Caco-2 (cell line): ENCODE measurements at regions not wholly inside any gene's neighbourhood (a gene's known extent, or its start where the extent isn't known, plus 50 kb on each side); places are given as distances from the start of the nearest gene placed in this dataset.

Source experiments
- BruUV-seq: library from RNA; stranded (reverse); fragments of 400-500 nt; replicated peaks from 2 replicates; lab custom pipeline; 2021; lab: Mats Ljungman, UMichigan
- CTCF ChIA-PET: fragments of 300-600 bp; sonication (Branson Sonifier 250); formaldehyde crosslinking; loops from one replicate; lab custom pipeline; 2022; ENCODE audit warnings: antibody characterized with exemption; lab: Charles Lee
- POLR2A ChIA-PET: fragments of 300-600 bp; sonication (Branson Sonifier 250); formaldehyde crosslinking; loops from one replicate; lab custom pipeline; 2022; ENCODE audit warnings: antibody characterized with exemption; lab: Charles Lee
- DNase-seq, 2 experiments: peaks; one replicate each; pipeline versions ENCODE4 v3.0.0 to v3.0.0-alpha.2; 2020 to 2022
- H3K27me3 ChIP-seq: replicated peaks from 2 replicates; pipeline ENCODE4 v1.6.0; 2011; ENCODE audit warnings: low read length; ENCODE audit not compliant: control insufficient read depth, insufficient read depth
- H3K36me3 ChIP-seq: 2 replicates; pipeline ENCODE4 v1.5.1; 2011; ENCODE audit warnings: low read length; ENCODE audit not compliant: control insufficient read depth, insufficient read depth
- H3K4me1 ChIP-seq: fragments of 250-450 bp; sonication (Bioruptor Pico); 2 replicates; pipeline ENCODE4 v1.5.1; 2020; ENCODE audit warnings: mild to moderate bottlenecking
- H3K4me3 ChIP-seq: 2 replicates; pipeline ENCODE4 v1.5.1; 2011; ENCODE audit warnings: low read depth, mild to moderate bottlenecking, control low read depth, low read length
- H3K9me3 ChIP-seq: fragments of 250-450 bp; sonication (Bioruptor Pico); 2 replicates; pipeline ENCODE4 v1.5.1; 2020; ENCODE audit warnings: mild to moderate bottlenecking, moderate library complexity
- H3K27ac Mint-ChIP-seq: one replicate; pipeline ENCODE4 v1.8.0; 2022; ENCODE audit warnings: mixed read lengths; ENCODE audit not compliant: unreplicated experiment
- H3K27me3 Mint-ChIP-seq: one replicate; pipeline ENCODE4 v1.8.0; 2022; ENCODE audit warnings: mixed read lengths; ENCODE audit not compliant: insufficient read depth, unreplicated experiment
- H3K36me3 Mint-ChIP-seq: one replicate; pipeline ENCODE4 v1.8.0; 2022; ENCODE audit warnings: mild to moderate bottlenecking, mixed read lengths; ENCODE audit not compliant: insufficient read depth, unreplicated experiment
- H3K4me1 Mint-ChIP-seq: one replicate; pipeline ENCODE4 v1.8.0; 2022; ENCODE audit warnings: low read depth, mixed read lengths; ENCODE audit not compliant: unreplicated experiment
- H3K4me3 Mint-ChIP-seq: one replicate; pipeline ENCODE4 v1.8.0; 2022; ENCODE audit warnings: mild to moderate bottlenecking, moderate library complexity, mixed read lengths; ENCODE audit not compliant: unreplicated experiment
- H3K9me3 Mint-ChIP-seq: one replicate; pipeline ENCODE4 v1.8.0; 2022; ENCODE audit warnings: mixed read lengths; ENCODE audit not compliant: unreplicated experiment
- CTCF ChIP-seq, 2 experiments: fragments of 200-600 bp in 1 of 2; IDR thresholded peaks; 1 replicate in 1 of 2; 2 replicates in 1 of 2; pipeline versions ENCODE4 v1.5.1 to v1.8.0; 2011 to 2022; ENCODE audit warnings: antibody characterized with exemption in 1 of 2, control low read depth in 1 of 2, inconsistent platforms in 1 of 2, low read depth in 1 of 2, low read length in 1 of 2, mild to moderate bottlenecking in 1 of 2, moderate library complexity in 1 of 2; ENCODE audit not compliant: insufficient read depth in 1 of 2, severe bottlenecking in 1 of 2, unreplicated experiment in 1 of 2
- intact Hi-C: fragments of 100-400 bp; cut with micrococcal nuclease; formaldehyde crosslinking; loops from one replicate; pipeline ENCODE4 v1.10.0; 2022; ENCODE audit not compliant: unreplicated experiment

- H3K36me3 Mint-ChIP-seq, result no peaks in the 10 kb centered on the region
- H3K36me3 ChIP-seq, result no peaks in the 10 kb centered on the region
- no peaks in the 10 kb centered on the region for H3K27me3 ChIP-seq
- H3K27ac Mint-ChIP-seq, result no peak overlapping the region
- no peak for TF ChIP-seq CTCF (IDR thresholded peaks at IDR 0.05; ENCODE audit: insufficient read depth in 1 of 2, low read depth in 1 of 2, low read length in 1 of 2, severe bottlenecking in 1 of 2, unreplicated experiment in 1 of 2)
- CTCF ChIA-PET, result no interaction called here
- no peak overlapping the region for H3K4me3 ChIP-seq
- H3K9me3 Mint-ChIP-seq, result no peaks in the 10 kb centered on the region
- POLR2A ChIA-PET, result no interaction called here
- no peaks in the 10 kb centered on the region for H3K9me3 ChIP-seq
- no TSS peak for BruUV-seq
- H3K4me1 Mint-ChIP-seq, result peaks cover 16% of the 10 kb centered on the region
- DNase-seq, result no peak
- intact Hi-C loops, result no loop called here
- no peak overlapping the region for H3K4me3 Mint-ChIP-seq
- H3K27me3 Mint-ChIP-seq, result no peaks in the 10 kb centered on the region
- H3K4me1 ChIP-seq, result peaks cover 30% of the 10 kb centered on the region
Observed at GRCh38 chr3:144466540-144466939, 494.9 kb downstream of the DIPK2A start.

- no TSS peak for BruUV-seq
- DNase-seq, result no peak
- Mint-ChIP-seq H3K27me3 (no peaks in the 10 kb centered on the region), H3K27ac (no peak overlapping the region), H3K9me3 (no peaks in the 10 kb centered on the region), H3K4me1 (peaks cover 15% of the 10 kb centered on the region), H3K4me3 (no peak overlapping the region), H3K36me3 (no peaks in the 10 kb centered on the region)
- Histone ChIP-seq H3K4me1 (peaks cover 22% of the 10 kb centered on the region), H3K9me3 (no peaks in the 10 kb centered on the region), H3K27me3 (no peaks in the 10 kb centered on the region), H3K4me3 (no peak overlapping the region), H3K36me3 (no peaks in the 10 kb centered on the region)
- no peak for TF ChIP-seq CTCF (IDR thresholded peaks at IDR 0.05; ENCODE audit: insufficient read depth in 1 of 2, low read depth in 1 of 2, low read length in 1 of 2, severe bottlenecking in 1 of 2, unreplicated experiment in 1 of 2)
- CTCF ChIA-PET, result no interaction called here
- intact Hi-C loops, result no loop called here
- POLR2A ChIA-PET, result no interaction called here
Observed at GRCh38 chr3:144470666-144471065, 499.0 kb downstream of the DIPK2A start.

- intact Hi-C loops, result no loop called here
- H3K36me3 ChIP-seq, result no peaks in the 10 kb centered on the region
- peaks cover 5% of the 10 kb centered on the region for H3K4me1 ChIP-seq
- H3K9me3 ChIP-seq, result no peaks in the 10 kb centered on the region
- Mint-ChIP-seq H3K36me3 (no peaks in the 10 kb centered on the region), H3K4me1 (no peaks in the 10 kb centered on the region), H3K27ac (no peak overlapping the region), H3K27me3 (no peaks in the 10 kb centered on the region), H3K4me3 (no peak overlapping the region), H3K9me3 (no peaks in the 10 kb centered on the region)
- TF ChIP-seq CTCF (IDR thresholded peaks at IDR 0.05; ENCODE audit: insufficient read depth in 1 of 2, low read depth in 1 of 2, low read length in 1 of 2, severe bottlenecking in 1 of 2, unreplicated experiment in 1 of 2), result no peak
- CTCF ChIA-PET, result no interaction called here
- no peak overlapping the region for H3K4me3 ChIP-seq
- no peaks in the 10 kb centered on the region for H3K27me3 ChIP-seq
- POLR2A ChIA-PET, result no interaction called here
- no peak for DNase-seq
- BruUV-seq, result no TSS peak
Observed at GRCh38 chr3:144477593-144477992, 506.0 kb downstream of the DIPK2A start.
